ENCODE measurements at regions not wholly inside any gene's neighbourhood (a gene's known extent, or its start where the extent isn't known, plus 50 kb on each side); places are given as distances from the start of the nearest gene placed in this dataset.

GRCh38 chr14:71536927-71537772 is 395.1 kb upstream of the RGS6 start:
- intact Hi-C loops (cut with DNase I; ENCODE audit: low total_unique reads): no loop called here
- DNase-seq: no peak
- no peak for TF ChIP-seq CTCF (IDR thresholded peaks at IDR 0.05)
- TF ChIP-seq POLR2A (IDR thresholded peaks at IDR 0.05): no peak
- H3K27me3 ChIP-seq: no peaks in the 10 kb centered on the region
- no peaks in the 10 kb centered on the region for H3K36me3 ChIP-seq
- no peak overlapping the region for H3K4me3 ChIP-seq
- no peaks in the 10 kb centered on the region for H3K9me3 ChIP-seq
- no peak overlapping the region for H3K27ac ChIP-seq
- no peaks in the 10 kb centered on the region for H3K4me1 ChIP-seq

GRCh38 chr14:71538288-71538687 is 393.9 kb upstream of the RGS6 start:
- H3K27ac ChIP-seq: no peak overlapping the region
- no peaks in the 10 kb centered on the region for H3K4me1 ChIP-seq
- intact Hi-C loops (cut with DNase I; ENCODE audit: low total_unique reads): no loop called here

GRCh38 chr14:71538938-71539649 is 393.1 kb upstream of the RGS6 start:
- Histone ChIP-seq H3K4me1 (no peaks in the 10 kb centered on the region), H3K36me3 (no peaks in the 10 kb centered on the region), H3K9me3 (no peaks in the 10 kb centered on the region), H3K27ac (no peak overlapping the region), H3K27me3 (no peaks in the 10 kb centered on the region), H3K4me3 (no peak overlapping the region)
- TF ChIP-seq POLR2A (IDR thresholded peaks at IDR 0.05): no peak
- no peak for TF ChIP-seq CTCF (IDR thresholded peaks at IDR 0.05)
- intact Hi-C loops (cut with DNase I; ENCODE audit: low total_unique reads): no loop called here
- no peak for DNase-seq

More at GRCh38 chr14:71538288-71538687, 393.9 kb upstream of the RGS6 start:
- H3K36me3 ChIP-seq: no peaks in the 10 kb centered on the region
- no peak overlapping the region for H3K4me3 ChIP-seq
- DNase-seq: no peak
- H3K9me3 ChIP-seq: no peaks in the 10 kb centered on the region
- TF ChIP-seq POLR2A (IDR thresholded peaks at IDR 0.05): no peak
- no peak for TF ChIP-seq CTCF (IDR thresholded peaks at IDR 0.05)
- H3K27me3 ChIP-seq: no peaks in the 10 kb centered on the region

GRCh38 chr14:71539650-71540285 is 392.5 kb upstream of the RGS6 start:
- Histone ChIP-seq H3K36me3 (no peaks in the 10 kb centered on the region), H3K4me1 (no peaks in the 10 kb centered on the region), H3K4me3 (no peak overlapping the region), H3K27ac (no peak overlapping the region), H3K27me3 (no peaks in the 10 kb centered on the region), H3K9me3 (no peaks in the 10 kb centered on the region)
- intact Hi-C loops (cut with DNase I; ENCODE audit: low total_unique reads): no loop called here
- no peak for DNase-seq
- TF ChIP-seq POLR2A (IDR thresholded peaks at IDR 0.05): no peak

GRCh38 chr14:71541271-71541670 is 391.0 kb upstream of the RGS6 start:
- Histone ChIP-seq H3K4me3 (no peak overlapping the region), H3K27me3 (no peaks in the 10 kb centered on the region), H3K27ac (no peak overlapping the region), H3K36me3 (no peaks in the 10 kb centered on the region), H3K4me1 (no peaks in the 10 kb centered on the region), H3K9me3 (no peaks in the 10 kb centered on the region)
- TF ChIP-seq POLR2A (IDR thresholded peaks at IDR 0.05) (no peak), CTCF (IDR thresholded peaks at IDR 0.05) (no peak)
- intact Hi-C loops (cut with DNase I; ENCODE audit: low total_unique reads): no loop called here
- no peak for DNase-seq

Data from uterus (tissue), 3 donors.